Effector CD4-positive, alpha-beta T cell (primary cell): ENCODE measurements at regions not wholly inside any gene's neighbourhood (a gene's known extent, or its start where the extent isn't known, plus 50 kb on each side); places are given as distances from the start of the nearest gene placed in this dataset.
"Not testable (repeated sequence)": the region's sequence is repeated elsewhere in the genome, so short reads cannot be mapped to it uniquely, and the experiment has no call there.

Experiments used
- DNase-seq: peaks from one replicate; pipeline ENCODE4 v3.0.0-alpha.2; 2020

DNA sequence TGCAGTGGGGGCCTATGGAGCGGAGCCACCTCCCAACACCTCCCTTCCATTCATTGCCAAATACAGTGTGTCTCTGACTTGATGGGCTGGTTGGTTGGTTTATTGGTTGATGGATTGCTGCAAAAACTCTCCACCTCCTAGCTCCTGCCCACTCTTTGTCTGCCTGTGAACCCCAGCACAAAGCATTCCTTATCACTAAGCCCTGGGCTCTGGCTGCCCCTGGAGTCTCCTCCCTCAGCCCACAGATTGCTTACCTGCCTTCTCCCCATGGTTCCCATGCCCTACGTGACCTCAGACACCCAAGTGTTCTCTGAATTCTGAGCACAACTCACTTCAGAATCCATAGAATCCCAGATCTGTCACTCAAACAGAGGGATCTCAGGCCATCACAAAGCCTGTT, 139.1 kb upstream of the TPM1 start:
- no peak for DNase-seq

DNA sequence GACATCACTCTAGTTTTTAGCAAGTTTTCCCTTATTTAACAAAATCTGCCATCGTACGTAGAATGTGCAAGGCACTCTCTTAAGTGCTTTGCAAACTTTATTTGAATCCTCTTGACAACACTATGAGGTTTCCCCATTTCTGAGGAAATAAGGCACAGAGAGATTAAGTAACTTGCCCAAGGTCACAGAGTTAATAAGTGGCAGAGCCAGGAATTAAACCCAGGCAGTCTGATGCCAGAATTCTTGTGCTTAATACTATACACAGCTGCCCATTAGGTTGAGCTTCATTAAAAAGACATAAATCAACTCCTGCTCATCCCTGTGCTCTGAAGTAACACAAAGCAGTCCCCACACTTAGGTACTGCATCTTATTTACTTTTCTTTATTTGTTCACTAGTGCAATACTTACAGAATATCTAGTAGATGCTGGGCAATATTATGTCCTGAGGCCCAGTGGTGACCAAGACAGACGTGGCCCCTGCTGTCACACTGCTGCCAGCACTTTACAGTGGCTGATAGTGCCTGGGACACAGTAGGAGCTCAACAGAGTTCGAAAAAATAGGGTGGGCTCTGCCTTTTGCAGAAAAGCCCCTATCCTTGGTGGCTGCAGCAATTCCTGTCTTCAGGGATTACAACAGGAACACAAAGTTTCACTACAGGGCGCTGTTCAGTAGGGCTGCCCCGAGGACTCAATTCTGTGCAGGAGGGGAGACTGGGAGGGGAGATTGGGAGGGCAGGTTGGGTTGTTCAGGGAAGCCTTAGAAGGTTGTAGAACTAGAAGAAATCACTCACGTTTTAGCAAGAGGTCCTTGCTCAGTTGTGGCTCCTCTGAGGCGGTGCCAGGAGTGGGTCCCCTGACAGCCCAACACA, 138.3 kb upstream of the TPM1 start:
- no peak for DNase-seq

DNA sequence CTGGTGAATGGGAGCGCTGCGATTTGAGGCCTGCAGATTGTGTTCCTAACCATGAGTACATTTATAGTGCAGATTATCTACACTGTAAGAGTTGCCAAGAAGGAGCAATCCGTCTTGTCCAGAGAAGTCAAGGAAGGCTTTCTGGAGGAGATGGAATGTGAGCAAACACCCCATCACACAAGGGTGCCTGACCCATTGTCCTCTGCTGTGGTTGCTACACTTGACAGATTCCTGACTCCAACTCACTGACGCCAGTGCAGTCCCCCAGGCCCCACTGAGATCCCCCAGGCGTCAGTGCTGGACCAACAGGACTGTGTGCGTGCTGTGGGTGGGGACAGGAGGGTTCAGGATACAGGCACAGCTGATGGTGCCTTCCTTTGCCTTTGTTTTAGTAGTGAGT, 135.9 kb upstream of the TPM1 start:
- DNase-seq, result no peak

DNA sequence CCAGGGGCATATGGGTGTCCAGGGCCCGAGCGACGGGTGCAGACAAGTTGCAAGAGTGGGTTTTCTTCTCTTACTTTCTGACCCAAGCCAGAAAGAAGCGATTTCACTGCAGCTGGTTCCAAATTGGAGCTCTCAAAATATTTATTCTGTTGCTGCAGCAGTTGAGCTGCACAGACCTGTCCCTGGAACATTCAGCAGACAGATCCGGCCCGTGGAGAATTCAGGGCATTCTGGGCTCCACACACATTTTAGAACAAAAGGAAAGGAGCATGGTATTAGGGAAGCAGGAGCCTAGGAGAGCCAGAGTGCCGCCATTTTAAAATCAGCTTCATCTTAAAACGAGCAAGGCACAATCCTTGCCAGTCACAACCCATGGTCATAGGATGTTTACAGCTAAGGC, 135.3 kb upstream of the TPM1 start:
- no peak for DNase-seq

DNA sequence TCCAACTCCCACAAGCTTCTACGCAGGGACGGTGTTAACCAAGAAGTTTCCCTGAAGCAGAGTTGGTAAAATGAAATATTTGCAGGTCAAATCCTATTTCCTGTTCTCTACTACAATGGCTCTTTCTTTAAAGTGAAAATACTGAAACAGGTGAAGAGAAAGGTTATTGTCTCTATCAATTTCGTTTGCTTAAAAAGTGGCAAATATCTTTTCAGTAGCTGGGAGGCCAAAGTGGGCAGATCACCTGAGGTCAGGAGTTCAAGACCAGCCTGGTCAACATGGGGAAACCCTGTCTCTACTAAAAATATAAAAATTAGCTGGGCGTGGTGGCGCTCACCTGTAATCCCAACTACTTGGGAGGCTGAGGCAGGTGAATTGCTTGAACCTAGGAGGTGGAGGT, 134.2 kb upstream of the TPM1 start:
- DNase-seq, result not testable (repeated sequence)

DNA sequence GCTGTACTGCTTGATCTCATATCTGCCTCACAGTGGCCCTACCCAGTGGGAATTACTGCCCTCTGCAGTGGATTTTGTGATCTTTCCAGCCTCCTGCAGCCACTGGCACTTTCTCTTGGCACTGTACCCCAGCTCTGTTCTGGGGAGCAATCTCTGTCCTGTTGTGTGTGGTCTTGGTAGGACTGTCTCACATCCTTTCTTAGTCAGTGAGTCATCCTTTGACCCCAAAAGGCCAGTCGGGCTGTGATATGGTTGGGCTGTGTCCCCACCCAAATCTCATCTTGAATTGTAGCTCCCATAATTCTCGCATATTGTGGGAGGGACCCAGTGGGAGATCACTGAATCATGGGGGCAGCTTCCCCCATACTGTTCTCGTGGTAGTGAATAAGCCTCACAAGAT, 133.3 kb upstream of the TPM1 start:
- no peak for DNase-seq

DNA sequence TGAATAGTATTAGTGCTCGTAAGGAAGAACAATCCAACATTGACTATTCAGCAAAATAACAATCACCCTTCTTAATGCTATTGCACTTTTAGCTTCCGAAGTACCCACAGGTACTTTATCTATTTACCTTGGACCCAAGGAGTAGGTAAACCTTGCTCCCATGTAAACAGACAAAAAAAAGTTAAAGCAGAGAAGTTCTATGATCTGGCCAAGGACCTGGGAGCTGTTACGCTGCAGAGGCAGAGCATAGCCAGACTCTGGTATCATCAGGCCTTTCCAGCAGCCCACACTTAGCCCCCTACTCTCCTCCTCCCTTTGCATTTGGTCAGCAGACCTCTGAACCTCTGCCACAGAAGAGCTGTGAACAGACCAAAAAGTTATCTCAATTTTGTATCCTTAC, 130.3 kb upstream of the TPM1 start:
- DNase-seq, result no peak

DNA sequence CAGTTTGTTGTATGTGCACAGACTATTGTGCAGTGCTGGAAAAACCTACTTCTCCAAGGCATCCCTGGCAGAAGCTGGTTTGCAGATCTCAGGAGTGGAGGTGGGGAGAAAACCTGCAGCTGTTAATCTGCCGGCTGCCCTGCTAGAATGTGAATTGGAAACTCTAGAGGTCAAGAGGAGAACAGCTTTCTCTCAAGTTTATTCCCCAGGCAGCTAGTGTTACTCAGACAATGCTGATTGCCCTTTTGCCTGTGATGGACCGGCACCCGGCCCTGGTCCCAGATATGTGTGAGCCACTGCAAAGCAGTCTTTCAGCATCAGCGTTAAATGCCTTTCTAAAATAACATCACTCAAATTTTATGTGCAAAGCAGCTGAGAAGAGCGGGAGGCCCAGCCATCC, 129.7 kb upstream of the TPM1 start:
- no peak for DNase-seq

DNA sequence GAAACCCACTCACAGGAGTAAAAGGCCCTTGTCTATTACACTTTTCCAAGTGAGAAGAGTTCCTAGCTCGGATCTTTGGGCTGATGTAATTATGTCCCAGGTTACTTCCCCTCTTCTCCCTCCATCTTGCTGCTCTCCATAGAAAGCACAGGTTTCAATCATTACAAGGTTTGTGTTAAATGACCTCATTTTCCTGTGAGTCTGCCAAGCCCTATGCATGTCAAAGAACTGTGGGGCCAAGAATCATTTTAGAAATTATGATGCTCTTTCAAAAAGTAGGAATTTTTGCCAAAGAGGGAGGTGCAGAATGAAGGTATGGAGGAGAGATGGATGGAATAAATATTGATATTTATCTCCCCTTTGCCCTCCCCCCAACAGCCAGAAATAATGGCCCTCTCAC, 129.3 kb upstream of the TPM1 start:
- DNase-seq, result no peak

DNA sequence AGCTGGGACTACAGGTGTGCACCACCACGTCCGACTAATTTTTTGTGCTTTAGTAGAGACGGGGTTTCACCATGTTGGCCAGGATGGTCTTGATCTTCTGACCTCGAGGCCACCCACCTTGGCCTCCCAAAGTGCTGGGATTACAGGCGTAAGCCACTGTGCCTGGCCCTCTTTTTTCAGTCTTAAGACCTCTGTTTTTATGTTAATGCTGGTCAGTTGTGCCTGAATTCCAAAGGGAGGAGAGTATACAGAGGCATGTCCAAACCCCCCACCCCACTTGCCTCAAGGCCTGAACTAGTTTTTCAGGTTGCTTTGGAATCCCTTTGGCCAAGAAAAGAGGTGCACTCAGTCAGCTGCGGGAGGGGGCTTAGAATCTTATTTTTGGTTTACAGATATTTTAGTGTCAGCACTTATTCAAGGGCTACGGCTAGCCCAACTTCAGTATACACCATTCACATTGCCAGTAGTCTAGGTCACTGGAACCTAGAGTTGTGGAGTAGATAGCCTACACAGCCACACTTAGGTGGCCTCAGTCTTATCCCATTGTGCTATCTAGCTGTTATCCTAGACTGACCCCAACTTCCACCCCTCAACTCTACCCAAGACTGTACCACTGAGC, 128.0 kb upstream of the TPM1 start:
- no peak for DNase-seq

DNA sequence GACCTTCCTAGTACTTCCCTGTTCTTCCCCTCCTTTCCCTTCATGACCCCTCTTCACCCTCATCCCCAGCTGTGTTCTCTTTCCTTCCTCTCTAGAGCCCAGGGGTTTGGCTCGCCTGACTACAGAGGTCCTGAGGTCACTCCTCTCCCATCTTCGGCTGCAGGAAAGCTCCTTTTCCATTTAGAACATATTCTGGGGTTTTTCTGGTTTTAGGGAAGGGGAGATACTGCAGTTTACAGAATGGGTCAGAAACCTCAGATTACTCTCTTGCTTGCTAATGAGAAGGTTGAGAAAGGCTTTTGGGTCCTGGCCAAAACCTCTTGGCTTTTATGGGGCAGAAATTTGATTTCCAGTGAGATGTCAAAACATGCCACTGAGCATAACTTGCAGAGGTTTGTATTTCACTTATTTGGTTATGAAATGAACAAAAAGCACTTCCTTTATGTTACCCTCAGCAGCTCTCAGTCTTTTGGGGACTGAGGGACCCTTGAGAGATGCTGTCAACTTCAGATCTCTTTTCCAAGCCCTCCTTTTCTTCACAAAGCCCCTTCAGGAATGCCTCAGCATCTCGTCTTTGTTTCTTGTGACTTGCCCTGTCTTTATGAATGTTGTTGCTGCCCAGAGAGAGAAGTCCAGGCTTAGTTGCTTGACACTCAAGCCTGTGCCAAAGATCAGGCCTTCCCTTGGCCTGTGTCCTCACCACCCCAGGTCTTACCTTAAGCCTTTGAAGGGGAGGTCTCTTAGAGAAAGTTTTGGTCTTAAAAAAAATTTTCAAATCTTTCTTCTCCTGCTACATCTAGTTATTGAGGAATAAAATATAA, 121.7 kb upstream of the TPM1 start:
- DNase-seq, result no peak

DNA sequence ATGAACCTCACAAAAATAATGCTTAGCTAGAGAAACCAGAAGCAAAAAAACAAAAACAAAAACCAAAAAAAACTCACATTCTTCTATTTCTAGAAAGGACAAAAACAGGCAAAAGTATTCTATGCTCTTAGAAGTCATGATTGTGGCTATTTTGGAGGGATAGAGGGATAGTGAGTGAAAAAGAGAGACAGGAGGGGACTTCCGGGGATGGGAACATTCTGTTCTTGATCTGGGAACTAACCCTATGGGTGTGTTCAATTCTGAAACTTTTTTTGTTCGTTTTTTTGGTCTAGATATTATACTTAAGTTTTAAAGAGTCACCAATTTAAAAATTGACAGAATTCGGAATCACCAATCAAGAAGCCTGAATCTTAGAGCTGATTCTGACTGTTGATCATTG, 120.0 kb upstream of the TPM1 start:
- DNase-seq, result no peak

DNA sequence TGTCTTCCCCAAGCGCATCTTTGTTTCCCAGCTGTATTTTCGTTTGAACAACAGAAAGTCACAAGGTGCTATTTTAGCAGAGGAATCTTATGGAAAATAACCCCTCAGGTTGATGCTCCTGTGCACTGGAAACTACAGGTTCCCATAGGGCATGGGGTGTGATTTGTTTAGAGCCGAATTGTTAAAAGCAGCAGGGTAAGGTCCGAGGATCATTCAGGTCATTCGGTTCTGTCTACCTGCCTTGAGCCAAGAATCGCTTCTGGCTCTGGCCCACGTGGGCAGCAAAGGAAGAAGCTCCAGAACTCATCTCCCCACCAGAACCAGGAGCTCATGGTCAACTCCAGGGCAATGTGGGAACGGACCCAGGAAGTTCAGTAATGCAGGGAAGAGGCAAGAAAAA, 116.7 kb upstream of the TPM1 start:
- no peak for DNase-seq

DNA sequence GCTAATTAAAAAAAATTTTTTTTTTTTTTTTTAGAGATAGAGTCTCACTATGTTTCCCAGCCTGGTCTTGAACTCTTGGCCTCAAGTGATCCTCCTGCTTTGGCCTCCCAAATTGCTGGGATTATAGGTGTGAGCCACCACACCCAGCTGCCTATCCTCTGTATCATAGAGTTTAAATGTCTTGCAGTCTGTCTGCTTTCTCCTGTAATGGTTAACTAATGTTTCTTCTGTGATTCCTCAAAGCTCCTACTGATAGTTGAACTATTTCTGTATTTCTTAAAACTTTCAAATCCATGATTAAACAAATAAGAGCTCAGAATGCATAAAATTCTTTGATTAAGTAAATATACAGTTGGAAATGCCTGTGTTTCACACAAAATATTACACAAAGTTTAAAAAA, 115.4 kb upstream of the TPM1 start:
- no peak for DNase-seq

DNA sequence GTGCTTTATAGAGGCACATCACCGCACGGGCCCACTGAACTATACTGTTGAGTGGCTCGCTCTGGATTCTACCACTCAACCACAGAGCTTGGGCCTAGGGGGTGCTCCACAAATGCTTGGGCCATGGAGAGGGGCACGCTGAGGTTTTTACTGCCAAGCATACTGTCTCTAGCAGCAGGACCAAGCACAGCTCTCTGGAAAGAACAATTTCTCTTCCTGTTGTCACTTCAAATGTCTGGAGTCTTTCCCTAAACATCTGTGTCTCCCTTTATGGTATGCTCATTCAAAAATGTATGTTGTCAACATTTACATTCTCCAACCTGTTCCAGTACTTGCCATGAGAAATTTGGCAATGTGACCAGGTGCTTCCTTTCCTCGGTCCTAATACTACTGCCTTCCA, 114.7 kb upstream of the TPM1 start:
- DNase-seq, result no peak

DNA sequence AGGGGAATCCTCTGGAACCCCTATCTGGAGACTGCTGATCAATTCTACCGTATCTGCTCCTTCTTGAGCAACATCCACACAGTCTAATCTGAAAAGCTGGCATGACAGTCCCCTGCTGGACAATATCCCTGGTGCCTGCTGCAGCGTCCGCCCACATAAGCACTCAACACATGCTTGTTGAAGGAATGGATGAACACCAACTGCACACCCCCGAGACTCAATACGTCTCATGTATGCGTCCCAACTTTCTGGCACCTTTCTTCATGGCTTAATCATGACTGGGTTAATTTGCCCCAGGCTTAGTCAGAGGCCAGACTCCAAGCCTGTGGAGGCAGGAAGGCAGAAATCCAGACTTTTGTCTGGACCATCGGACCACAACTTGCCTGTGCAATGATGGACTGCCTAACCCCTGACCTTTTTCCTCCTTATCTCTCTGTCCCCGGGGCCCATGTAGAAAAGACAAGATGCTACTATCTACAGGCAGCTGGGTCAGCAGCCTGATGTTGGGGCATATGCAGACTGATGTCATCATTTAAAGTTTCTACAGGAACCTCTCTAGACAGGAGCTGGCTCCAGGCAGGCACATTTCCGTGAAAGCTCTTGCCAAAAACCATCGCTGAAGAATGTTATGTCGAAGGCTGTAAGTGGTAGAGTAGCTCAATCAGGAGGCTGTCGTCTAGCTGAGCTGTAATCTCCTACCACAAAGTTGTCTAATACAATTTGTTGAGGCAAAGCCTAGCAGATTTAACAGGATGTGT, 114.1 kb upstream of the TPM1 start:
- DNase-seq, result no peak

DNA sequence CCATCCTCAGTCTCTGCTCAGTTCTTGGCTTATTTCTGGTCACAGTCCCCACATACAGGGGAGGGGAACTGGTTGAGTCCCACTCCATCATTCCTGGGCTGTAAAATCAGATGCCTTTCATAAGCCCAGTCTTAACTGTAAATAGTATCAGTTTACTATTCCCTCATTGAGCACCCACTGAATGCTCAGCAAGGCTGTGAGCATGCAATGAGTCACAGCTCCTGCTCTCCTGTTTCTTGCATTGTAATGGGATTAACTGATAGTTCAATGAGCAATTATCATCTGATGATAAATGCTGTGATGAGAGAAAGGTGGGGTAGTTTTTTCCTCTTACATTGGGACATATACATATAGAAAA, 113.6 kb upstream of the TPM1 start:
- DNase-seq, result no peak

DNA sequence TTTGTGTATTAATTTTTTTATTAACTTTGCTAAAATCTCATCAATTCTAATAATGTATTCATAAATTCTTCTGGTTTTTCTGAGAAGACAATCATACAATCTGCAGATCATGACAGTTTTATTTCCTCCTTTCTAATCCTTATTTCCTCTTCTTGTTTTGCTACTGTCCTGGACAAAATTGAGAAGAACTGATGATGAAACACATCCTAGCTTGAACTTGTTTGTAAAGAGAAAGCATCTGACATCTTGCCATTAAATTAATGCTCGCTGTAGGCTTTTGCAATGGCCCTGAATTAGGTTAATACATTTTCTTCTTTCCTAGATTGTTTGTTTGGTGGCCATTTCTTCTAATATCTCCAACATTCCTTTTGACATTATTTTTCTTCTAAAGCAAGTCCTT, 110.9 kb upstream of the TPM1 start:
- DNase-seq, result no peak

DNA sequence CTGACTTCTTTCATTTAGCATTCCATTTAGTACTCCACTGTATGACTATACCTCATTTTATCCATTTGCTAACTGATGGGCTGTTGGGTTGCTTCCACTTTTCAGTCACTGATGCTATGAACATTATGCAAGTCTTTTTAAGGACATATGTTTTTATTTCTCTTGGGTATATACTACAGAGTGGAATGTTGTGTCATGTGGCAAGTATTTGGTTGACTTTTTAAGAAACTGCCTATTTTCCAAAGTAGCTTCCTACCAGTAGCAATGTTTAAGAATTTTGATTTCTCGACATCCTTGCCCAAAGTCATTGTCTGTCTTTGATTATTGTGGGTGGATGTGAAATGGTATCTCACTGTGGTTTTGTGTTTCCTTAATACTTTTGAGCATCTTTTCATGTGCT, 110.1 kb upstream of the TPM1 start:
- no peak for DNase-seq

DNA sequence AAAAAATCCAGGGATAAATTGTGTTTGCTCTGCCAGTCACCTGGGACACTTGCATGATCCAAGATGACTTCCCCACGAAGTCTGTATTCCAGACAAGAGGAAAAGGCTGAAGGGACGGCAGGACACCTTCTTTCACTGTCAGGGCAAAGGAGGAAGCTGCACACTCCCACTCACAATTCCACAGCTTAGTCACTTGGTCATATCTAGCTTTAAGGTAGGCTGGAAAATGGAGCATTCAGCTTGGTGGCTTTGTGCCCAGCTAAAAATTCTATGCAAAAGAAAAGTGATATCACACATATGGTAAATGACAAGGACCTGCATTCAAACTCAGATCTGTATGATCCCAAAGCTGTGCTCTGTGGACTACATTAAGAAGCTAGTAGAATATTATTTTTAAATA, 109.2 kb upstream of the TPM1 start:
- no peak for DNase-seq

DNA sequence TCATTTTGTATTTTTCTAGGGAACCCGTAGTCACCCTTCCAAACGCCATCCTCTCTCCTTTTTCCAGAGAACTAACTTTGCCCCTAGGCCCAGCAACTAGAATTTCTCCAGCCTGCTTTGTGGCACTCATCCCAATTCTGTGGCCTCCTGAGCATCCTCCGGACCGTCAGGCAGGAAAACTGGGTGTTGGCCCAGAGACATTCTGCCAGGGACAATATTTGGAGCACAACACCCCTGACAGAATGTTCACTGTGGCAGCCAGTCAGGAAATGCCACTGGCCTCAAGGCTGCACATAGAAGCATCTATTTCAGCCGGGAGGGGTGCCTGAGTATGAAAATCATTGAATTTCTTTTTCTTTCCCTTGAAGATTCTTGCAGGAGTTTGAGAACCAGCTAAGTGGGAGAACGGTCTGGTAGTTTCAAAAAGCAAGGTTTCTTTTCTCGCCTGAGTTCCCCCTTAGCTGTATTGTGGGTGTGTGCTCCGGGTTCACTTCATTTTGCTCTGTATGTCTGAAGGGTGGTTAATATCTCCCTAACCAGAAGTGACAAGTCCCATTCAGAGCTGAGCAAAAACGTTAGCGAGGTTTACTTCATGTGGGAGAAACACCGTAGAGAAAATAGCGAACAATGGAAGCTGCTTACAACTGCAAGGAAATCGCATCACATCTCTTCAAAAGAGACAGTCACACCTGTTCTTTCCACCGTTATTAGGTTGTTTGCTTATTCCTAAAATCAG, 108.1 kb upstream of the TPM1 start:
- no peak for DNase-seq

DNA sequence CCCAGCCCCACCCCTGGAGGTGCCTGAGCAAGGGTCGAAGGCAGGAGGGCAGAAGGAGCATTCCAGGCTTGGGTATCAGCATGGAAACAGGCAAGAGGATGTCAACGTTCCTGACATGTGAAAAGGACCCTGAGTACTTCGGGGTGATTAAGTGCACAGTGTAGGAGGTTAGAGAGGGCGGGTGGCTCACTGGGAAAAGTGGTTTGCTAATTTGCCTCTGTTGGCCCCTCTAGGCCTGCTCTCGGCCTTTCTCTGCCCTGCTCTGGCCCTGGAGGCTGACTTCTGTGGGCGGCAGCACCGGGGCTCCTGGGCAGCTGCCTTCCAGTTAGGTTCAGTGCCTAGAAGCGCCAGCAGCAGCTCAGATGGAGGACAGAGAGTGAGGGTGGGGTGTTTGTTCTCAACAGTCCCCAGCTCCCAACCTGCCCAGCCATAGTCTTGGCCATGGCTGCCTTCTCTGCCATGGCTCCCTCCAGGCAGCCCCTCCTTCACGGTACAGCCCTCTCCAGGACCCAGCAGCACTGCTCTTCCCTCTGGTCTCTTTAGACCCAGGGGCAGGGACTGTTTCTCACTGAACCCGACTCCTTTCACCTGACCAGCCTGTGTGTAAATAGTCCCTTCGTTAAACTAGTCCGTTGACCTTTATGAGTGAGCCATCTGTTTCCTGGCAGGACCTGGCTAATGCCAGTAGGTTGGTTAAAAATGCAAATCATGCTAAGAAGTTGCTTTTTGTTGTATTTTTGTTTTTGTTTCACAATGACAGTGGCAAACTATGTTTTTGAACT, 107.1 kb upstream of the TPM1 start:
- no peak for DNase-seq
